GM10248 (cell line): ENCODE measurements at regions not wholly inside any gene's neighbourhood (a gene's known extent, or its start where the extent isn't known, plus 50 kb on each side); places are given as distances from the start of the nearest gene placed in this dataset.

ENCODE experiments used
- CTCF ChIA-PET: fragments of 300-600 bp; sonication (Branson Sonifier 250); formaldehyde crosslinking; extraction: SDS; loops from one replicate; lab custom pipeline; 2021; ENCODE audit warnings: antibody characterized with exemption; lab: Yijun Ruan, JAX
- POLR2A ChIA-PET: fragments of 350-650 bp; sonication (Branson Sonifier 250); formaldehyde crosslinking; extraction: SDS; loops from one replicate; lab custom pipeline; 2020; ENCODE audit warnings: antibody characterized with exemption; lab: Yijun Ruan, JAX
- DNase-seq: peaks from one replicate; pipeline ENCODE4 v3.0.0; 2012; ENCODE audit errors: extremely low spot score
- TF ChIP-seq, protein P1 (sequence below): IDR thresholded peaks from 2 replicates; pipeline ENCODE4 v1.5.1; 2012; ENCODE audit warnings: mild to moderate bottlenecking, low read depth; ENCODE audit errors: extremely low read depth, missing control alignments, control extremely low read depth

- ChIA-PET POLR2A (no interaction called here), CTCF (no interaction called here)
- TF ChIP-seq, protein P1, sequence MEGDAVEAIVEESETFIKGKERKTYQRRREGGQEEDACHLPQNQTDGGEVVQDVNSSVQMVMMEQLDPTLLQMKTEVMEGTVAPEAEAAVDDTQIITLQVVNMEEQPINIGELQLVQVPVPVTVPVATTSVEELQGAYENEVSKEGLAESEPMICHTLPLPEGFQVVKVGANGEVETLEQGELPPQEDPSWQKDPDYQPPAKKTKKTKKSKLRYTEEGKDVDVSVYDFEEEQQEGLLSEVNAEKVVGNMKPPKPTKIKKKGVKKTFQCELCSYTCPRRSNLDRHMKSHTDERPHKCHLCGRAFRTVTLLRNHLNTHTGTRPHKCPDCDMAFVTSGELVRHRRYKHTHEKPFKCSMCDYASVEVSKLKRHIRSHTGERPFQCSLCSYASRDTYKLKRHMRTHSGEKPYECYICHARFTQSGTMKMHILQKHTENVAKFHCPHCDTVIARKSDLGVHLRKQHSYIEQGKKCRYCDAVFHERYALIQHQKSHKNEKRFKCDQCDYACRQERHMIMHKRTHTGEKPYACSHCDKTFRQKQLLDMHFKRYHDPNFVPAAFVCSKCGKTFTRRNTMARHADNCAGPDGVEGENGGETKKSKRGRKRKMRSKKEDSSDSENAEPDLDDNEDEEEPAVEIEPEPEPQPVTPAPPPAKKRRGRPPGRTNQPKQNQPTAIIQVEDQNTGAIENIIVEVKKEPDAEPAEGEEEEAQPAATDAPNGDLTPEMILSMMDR = no peak
- DNase-seq = no peak
These were observed 149.7 kb downstream of the NMUR2 start for GRCh38 chr5:152255411-152255810.

DNA sequence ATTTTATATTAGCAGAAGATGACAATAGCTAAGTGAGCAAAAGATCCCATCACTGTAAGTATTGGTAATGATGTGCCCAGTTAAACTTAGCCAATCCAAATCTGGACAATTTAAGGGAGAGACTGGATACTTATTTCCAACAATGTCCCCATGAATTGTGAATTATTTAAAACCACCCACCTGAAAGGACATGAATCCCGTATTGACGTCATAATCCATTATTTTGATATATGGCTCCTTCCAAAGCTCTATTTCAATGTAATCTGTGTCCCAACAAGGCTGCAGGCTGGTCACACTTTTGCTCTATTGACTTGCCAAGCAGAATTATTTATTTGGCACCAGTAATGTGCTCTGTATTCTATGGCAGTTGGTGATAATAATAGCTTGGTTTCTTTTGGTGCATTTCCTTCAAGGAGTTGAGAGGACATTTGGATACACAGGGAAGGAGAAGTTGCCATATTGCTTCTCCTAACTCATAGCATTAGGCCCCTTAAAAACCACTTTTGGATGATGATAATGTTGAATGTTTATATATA lies 157.2 kb downstream of the NMUR2 start:
- TF ChIP-seq, protein P1 = no peak
- DNase-seq = no peak
- ChIA-PET CTCF (no interaction called here), POLR2A (no interaction called here)

- TF ChIP-seq, protein P1 = no peak
- no peak for DNase-seq
- POLR2A ChIA-PET = no interaction called here
- CTCF ChIA-PET = interaction anchor here (1.1 kb wide), 1 partner anchor 19 kb away, joined by 3 read pairs; no protein-coding TSS in a partner anchor
These were observed 158.7 kb downstream of the NMUR2 start for GRCh38 chr5:152246401-152246800.

DNA sequence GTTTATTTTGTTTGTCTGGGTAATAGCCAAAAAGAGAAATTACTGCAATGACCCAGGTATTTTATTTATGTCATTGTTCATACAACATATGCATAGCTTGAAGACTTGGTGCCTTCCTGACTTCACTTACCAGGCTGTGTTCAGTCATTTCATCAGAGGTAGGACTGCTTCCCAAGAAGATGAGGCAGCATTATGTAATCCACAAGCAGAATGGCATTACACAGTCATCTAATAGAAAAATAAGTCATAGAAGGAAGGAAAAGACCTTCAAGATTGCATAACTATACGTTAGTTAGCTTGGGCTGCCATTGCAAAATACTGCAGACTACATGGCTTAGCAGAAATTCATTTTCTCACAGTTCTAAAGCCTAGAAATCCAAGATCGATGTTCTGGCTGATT lies 167.5 kb downstream of the NMUR2 start:
- DNase-seq = no peak
- CTCF ChIA-PET = interaction anchor here (1.3 kb wide), 1 partner anchor 22 kb away, joined by 3 read pairs; no protein-coding TSS in a partner anchor
- TF ChIP-seq, protein P1 = no peak
- POLR2A ChIA-PET = no interaction called here

DNA sequence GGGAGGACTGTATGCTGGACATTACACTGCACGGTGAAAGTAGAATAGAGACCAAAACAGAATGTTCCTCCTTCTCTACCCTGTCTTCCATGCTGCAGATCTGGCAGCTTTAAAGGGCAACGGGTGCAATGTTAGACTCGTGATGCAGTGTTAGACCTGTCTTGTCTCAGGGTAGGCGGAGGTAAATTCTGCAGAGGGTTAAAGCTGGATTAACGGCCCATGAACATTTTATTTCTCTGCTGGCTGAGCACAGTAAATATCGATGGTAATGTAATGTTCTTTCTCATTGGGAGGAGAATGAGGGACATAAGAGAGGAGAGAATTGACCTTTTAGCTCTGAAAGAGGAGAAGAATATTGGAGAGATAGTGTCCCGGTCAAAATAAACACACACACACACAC lies 178.9 kb downstream of the NMUR2 start:
- ChIA-PET POLR2A (no interaction called here), CTCF (interaction anchor here (0.7 kb wide), 1 partner anchor 11 kb away, joined by 3 read pairs; no protein-coding TSS in a partner anchor)
- TF ChIP-seq, protein P1 = no peak
- no peak for DNase-seq

DNA sequence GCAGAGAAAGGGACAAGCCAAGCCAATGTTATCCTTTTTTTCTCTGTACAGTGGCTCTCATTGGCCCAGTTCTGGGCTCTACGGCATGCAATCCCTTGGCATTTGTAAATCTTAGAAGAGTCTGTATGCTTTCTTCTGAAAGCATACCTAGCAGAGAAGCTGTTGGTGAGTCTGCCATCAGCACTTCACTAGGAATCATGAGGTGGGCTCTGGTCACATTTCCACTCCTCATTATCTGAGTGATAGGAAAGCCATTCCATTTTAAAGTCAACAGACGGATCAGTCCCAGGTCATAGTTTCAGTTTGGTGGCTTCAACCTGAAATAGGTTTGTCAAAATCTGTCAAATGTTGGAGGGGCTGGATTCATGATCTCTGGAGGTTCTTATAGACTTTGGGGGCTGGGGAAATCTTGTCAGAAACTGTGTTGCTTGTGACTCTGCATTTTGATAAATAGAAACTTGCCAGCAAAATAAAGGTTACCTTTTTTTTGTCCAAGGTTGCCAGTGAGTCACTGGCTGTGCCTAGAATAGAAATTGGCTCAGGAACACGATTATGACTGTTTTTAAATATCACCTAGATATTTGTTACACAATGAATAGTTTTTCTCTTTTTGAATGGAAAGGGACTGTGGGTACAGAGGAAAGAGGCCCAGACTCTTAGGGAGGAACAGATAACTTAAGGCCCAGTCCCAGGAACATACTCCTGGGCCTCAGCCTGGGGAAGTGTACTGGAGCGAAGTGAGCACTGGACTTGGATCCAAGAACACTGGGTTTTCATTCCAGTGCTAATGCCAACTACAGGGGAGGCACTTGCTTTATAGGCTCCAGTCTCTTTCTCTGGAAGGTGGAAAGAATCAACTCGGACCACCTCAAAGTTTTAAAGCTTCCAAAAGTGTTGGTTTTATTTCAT lies 183.1 kb downstream of the NMUR2 start:
- no peak for DNase-seq
- ChIA-PET CTCF (interaction anchor here (1.2 kb wide), 1 partner anchor 18 kb away, joined by 3 read pairs; no protein-coding TSS in a partner anchor), POLR2A (no interaction called here)
- TF ChIP-seq, protein P1 = no peak
